Neural progenitor cell (in vitro differentiated cells): ENCODE measurements at regions not wholly inside any gene's neighbourhood (a gene's known extent, or its start where the extent isn't known, plus 50 kb on each side); places are given as distances from the start of the nearest gene placed in this dataset.

Source experiments
- EZH2 ChIP-seq: fragments of 200-600 bp; sonication (generic); IDR thresholded peaks from 2 replicates; pipeline ENCODE4 v1.6.1; 2017; ENCODE audit warnings: antibody characterized with exemption, mild to moderate bottlenecking, moderate library complexity
- EZH2phosphoT487 ChIP-seq: fragments of 200-600 bp; sonication (generic); IDR thresholded peaks from 2 replicates; pipeline ENCODE4 v1.6.1; 2017; ENCODE audit warnings: antibody characterized with exemption
- TF ChIP-seq, protein P1 (sequence below): fragments of 200-600 bp; sonication (generic); IDR thresholded peaks from 2 replicates; pipeline ENCODE4 v1.5.1; 2017; ENCODE audit warnings: antibody characterized with exemption, mild to moderate bottlenecking

DNA sequence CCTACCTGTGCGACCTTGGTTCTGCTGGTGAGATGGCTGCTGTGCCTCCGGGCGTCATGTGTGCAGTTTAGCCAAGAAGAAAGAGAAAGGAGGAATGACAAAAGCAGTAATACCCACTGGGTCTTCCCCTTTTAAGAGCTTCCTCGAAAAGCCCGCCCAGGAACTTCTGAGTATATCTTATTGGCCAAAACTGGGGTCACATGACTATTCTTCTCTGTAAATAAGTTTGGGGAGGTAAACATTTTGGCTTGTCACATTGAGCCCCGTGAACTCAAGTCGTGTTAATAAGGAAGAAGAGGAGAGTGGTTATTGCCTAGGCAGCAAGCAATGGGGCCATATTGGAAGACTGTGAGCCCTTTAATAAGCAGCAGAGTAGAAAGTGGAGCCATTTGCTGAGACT, 130.4 kb upstream of the ECI2 start:
- TF ChIP-seq, protein P1, sequence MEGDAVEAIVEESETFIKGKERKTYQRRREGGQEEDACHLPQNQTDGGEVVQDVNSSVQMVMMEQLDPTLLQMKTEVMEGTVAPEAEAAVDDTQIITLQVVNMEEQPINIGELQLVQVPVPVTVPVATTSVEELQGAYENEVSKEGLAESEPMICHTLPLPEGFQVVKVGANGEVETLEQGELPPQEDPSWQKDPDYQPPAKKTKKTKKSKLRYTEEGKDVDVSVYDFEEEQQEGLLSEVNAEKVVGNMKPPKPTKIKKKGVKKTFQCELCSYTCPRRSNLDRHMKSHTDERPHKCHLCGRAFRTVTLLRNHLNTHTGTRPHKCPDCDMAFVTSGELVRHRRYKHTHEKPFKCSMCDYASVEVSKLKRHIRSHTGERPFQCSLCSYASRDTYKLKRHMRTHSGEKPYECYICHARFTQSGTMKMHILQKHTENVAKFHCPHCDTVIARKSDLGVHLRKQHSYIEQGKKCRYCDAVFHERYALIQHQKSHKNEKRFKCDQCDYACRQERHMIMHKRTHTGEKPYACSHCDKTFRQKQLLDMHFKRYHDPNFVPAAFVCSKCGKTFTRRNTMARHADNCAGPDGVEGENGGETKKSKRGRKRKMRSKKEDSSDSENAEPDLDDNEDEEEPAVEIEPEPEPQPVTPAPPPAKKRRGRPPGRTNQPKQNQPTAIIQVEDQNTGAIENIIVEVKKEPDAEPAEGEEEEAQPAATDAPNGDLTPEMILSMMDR, result no peak
- no peak for TF ChIP-seq EZH2
- TF ChIP-seq EZH2phosphoT487, result no peak
